Hematopoietic multipotent progenitor cell treated with erythropoietin and hydrocortisone succinate and interleukin-3 and kit ligand, for 4 days (in vitro differentiated cells): ENCODE measurements at regions not wholly inside any gene's neighbourhood (a gene's known extent, or its start where the extent isn't known, plus 50 kb on each side); places are given as distances from the start of the nearest gene placed in this dataset.
"Not testable (repeated sequence)": the region's sequence is repeated elsewhere in the genome, so short reads cannot be mapped to it uniquely, and the experiment has no call there.

Source experiments
- DNase-seq: peaks from one replicate; pipeline ENCODE4 v3.0.0-alpha.2; 2015

DNA sequence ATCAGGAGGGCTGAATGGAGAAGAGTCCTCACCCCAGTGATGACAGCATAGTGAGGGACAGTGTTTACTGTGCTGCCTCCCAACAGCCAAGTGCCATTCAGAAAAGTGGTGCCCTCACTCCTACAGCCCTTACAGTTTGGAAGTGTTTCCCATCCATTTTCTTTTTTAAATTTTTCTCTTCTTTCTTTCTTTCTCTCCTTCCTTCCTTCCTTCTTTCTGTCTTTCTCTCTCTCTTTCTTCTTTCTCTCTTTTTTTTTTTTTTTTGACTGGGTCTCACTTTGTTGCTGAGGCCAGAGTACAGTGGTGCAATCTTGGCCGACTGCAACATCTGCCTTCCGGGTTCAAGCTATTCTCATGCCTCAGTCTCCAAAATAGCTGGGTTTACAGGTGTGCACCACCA, 755.3 kb downstream of the UQCRFS1 start:
- DNase-seq: no peak

DNA sequence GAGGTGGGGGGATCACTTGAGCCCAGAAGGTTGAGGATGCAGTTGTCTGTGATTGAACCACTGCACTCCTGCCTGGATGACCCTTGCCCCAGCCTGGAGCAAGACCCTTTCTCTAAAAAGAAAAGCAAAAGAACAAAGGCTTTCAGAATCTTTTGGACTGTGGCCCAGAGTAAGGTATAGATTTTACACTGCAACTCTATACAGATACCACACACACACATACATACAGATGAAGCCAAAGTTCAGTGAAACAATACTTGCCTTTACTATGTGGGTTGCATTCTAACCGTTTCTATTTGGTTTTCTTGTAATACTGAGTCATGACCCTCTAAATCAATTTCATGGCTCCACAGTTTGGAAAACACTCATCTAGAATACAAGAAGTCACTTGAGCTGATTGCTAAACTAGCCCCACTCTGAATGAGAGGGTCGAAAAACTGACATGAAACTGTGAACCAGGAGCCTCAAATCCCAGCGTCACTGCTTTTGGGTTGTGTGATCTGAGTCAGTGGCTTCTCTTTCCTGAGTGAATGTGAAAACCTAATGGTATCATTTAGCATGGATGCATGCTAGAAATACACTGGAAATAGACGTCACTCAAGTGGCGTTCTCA, 756.1 kb downstream of the UQCRFS1 start:
- DNase-seq: no peak

DNA sequence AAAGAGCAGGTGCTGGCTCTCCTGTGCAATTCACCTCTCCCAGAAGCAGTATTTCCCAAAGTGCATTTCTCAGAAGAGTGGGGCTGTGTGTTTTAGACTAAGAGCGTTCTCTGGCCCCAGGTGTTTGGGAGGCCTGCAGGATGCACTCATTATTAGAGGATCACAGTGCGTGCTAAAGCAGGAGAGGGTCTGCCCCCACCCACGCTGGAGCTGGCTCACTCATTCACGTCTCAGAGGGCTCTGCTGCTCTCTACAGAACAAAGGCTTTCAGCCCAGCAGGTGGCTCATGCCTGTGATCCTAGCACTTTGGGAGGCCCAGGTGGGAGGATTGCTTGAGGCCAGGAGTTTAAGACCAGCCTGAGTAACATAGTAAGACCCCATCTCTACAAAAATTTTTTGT, 756.7 kb downstream of the UQCRFS1 start:
- no peak for DNase-seq

DNA sequence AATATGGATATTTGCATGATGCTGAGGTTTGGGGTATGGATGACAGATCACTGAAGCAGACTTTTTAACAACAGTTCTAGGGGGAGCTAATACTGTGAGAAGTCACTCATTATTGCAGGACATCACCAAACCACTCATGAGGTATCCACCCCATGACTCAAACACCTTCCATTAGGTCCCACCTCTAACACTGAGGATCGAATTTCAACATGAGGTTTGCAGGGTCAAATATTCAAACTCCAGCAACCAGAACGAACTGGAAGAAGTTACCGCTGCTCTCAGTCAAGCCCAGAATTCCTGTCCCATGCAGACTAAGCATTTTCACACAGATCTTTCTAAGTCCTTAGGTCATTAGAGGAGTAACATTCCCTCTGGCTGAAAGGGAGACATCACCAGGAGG, 758.9 kb downstream of the UQCRFS1 start:
- DNase-seq: no peak

DNA sequence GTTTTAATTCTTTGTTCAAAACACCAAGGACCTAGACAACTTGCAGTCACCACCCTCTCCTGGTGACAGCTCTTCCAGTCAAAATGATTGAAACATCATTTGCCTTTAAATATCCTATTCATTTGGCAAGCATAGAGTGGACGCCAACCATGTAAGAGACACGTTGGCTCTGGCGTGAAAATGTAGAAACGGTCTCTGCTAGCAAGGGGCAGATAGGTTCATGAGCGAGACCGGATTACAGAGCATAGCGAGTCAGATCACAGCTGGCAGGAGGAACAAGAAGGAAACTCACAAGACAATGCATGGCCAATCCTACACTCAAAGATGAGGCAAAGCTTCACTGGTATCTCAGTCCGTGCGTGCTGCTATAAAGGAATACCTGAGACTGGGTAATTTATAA, 759.5 kb downstream of the UQCRFS1 start:
- DNase-seq: no peak

DNA sequence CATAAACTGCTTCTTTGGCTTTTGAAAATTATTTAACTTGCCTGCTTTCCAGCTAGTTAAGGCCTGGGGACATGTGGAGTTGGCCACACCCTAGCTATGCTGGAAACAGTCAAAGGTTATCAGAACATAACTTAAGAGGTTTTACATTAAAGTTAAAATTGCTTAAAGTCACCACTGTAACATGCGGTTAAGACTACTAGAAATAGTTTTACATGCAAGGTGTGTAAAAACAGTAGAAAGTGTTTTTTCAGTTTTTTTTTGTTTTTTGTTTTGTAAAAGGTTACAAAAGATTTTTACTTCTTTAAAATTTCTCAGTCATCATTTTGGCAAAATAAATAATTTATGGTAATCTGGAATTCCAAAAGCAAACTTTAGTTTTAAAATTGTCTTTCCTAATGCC, 763.1 kb downstream of the UQCRFS1 start:
- no peak for DNase-seq

DNA sequence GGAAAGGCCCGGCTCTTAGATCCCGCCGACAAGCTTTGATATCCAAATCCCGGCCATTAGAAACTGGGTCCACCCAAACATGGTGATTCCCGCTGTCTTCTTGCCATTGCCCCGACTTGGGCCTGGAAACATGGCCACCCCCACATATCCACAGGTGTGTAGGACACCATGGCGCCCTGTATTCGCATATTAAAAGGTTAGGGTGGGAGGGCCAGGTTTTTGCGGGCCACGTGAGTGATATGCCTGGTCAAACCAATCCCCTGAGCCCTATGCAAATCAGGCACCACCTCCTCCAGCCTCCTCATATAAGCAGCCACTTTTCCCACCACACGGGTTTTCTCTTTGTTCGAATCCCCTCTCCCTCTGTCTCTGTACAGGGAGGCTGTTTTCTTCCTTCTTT, 766.4 kb downstream of the UQCRFS1 start:
- no peak for DNase-seq

DNA sequence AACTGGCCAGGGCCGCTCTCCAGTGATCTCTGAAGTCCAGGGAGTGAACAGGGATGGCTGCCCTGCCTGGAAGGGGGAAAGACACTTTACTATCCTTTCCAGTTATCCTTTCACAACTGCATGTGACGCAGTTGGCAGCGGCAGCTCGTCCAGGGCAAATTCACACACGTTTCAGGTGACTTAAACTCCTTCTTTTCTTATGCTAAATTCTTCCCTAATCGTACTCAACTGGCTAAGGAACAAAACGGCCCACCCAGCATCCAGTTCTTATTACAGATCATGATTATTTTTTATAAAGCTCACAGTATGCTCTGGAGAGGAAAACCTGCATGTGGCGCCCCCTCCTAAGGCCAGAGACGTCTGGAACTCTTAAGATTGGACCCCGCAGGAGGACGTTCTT, 767.1 kb downstream of the UQCRFS1 start:
- no peak for DNase-seq

DNA sequence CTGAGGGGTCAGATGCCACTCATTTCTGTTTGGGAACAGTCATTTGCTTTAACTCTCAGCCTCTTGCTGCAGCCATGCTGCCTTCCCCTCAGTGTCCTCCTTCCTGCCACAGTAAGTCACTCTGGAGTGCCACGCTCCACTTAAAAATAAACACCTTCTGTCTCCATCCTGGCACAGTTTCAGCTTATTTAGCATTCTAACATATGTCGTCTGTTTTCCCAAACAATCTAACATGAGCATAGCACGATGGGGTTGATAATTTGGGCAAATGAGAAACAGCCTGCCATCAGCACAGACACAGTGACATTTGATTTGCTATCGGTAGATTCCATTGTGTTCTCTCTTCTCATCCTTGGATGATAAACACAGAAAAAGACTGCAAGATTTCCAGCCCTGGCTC, 768.6 kb downstream of the UQCRFS1 start:
- no peak for DNase-seq

DNA sequence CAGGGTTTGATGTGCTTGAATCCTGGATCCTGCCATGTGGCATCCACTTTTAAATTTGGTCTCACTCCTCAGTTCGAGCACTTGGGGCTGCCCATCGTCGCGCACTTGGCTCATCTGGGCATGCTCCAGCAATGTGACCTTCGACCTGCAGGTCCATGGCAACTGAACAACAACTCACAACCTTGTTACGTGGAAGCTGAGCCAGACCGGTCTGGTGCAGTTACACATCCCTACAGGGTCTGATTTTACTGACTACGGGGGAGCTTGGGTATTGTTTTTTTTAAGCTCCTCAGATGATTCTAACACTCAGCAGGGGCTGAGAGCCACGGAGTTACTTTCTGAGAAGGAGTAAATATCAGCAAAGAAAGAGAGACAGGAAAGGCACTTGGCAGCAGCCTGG, 769.6 kb downstream of the UQCRFS1 start:
- no peak for DNase-seq

DNA sequence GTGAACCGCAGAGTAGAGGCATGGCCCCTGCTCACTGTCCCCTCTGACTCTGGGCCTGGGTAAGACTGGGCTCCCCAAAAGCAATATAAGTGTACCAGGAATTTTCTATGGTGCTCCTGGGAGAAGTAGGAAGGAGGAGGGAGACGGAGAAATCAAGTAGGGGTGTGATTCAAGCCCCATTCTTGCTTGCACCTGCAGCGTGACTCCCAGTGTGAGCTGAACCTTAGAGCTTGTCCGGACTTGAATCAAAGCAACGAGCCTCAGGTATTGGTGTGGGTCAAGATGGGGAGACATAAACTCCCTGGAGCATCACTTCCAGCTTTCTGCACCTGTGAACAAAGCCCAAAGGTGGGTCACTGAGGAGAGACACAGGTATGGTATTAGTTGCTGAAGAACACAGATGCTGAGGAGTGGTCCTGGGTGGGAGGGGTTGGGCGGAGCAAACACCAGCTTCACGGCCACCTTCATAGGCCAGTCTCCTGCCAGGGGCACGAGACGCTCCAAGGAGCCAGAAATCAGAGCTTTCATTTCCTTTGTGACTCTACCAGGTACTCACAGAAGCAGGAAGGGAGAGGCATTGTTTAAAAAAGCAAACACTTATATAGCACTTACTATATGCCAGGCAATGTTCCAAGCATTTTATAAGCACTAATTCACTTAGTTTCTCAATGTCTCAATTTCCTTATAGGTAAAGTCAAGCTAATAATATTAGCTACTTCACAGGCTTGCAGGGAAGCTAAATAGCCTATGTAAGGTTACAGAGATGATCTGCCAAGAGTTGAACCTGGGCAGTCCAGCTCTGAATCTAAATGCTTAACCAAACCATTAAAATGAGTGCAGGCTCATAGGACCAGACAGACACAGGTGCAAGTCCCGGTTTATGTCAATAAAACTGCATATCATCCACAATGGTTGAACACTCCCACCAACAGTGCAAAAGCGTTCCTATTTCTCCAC, 775.3 kb downstream of the UQCRFS1 start:
- DNase-seq: no peak

DNA sequence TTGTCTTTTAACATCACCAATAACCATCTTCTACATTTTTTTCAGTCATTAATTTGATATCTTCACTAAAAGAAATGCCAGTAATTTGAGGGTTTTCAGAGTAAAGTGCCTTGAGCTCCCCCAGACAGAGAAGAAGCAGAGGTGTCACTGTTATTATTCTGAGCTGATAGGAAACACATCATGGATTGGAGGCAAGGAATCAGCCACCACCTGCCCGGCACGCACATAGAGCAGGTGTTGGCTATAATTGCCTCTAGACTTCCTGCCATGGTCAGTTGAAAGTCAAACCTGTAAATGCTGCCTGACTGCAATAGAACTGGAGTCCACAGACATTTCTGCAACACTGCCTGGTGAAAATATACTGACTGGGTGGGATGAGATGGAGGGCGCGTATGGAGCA, 776.6 kb downstream of the UQCRFS1 start:
- DNase-seq: no peak

DNA sequence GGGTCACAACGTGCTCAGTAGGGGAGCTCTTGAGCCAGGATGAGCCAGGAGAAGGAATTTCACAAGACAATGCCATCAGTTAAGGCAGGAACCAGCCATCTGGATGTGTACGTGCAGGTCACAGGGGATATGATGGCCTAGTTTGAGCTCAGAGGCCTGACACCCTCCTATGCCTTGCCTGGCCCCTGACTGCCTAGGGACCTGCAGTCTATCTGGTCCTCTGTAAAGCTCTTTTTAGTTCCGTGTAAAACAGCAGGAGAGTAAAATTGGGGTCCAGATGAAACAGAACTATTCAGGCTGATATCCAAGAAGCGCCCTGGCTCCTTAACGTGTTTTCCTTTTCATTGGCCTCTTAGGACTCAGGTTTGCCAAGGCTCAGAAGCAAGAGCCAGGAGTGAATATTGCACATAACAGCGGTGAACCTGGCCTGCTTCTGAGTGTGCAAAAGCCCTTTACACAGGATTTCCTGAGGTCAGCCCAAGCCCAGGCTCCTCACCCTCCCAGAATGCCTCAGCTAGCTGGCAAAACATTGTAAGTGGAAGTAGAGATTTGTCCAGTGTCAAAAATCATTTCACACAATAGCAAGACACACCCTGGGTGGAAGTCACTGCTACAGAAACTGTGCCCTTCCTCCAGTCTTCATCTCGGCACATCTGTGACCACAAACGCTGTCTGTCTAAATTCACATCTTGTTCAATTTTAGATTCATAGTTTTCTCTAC, 777.2 kb downstream of the UQCRFS1 start:
- no peak for DNase-seq

DNA sequence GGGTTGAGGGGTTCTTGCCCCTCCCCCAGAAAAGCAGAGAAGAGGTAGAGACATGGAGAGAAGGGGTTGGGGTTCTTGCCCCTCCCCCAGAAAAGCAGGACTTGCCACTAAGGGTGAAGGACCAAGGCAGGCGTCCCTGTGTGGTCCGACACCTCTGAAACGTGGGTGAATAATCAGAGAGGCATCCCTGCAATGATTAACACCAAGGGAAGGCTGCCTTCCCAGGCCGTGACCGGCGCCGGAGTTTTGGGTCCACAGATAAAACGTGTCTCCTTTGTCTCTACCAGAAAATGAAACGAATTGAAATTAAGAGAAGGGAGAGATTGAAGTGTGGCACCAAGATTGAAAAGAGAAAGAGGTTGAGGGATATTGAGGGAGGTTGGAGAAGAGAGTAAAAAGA, 778.2 kb downstream of the UQCRFS1 start:
- not testable (repeated sequence) for DNase-seq

DNA sequence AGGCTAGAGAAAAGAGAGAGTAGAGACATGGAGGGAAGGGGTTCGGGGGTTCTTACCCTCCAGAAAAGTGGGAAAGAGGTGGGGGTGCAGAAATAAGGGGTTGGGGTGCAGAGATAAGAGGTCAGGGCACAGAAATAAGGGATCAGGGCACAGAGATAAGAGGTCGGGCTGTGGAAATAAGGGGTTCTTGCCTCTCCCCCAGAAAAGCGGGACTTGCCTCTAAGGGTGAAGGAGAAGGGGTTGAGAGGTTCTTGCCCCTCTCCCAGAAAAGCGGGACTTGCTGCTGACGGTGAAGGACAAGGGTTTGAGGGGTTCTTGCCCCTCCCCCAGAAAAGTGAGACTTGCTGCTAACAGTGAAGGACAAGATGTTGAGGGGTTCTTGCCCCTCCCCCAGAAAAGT, 778.6 kb downstream of the UQCRFS1 start:
- DNase-seq: not testable (repeated sequence)

DNA sequence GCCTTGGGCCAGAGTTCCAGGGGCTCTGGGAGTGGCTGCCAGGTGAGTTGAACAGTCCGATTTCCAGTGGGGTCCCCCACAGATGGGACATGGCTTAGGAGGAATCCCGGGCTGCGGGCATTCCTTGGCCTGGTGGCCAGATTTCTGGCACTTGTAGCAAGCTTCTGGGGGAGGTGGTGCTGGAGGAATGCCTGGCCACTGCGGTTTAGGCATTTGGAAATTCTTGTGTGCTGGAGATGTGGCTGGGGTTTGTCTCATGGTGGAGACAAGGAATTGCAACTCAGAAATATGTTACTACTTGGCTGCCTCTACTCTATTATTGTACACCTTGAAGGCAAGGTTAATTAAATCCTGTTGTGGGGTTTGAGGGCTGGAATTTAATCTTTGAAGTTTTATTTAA, 779.8 kb downstream of the UQCRFS1 start:
- not testable (repeated sequence) for DNase-seq

DNA sequence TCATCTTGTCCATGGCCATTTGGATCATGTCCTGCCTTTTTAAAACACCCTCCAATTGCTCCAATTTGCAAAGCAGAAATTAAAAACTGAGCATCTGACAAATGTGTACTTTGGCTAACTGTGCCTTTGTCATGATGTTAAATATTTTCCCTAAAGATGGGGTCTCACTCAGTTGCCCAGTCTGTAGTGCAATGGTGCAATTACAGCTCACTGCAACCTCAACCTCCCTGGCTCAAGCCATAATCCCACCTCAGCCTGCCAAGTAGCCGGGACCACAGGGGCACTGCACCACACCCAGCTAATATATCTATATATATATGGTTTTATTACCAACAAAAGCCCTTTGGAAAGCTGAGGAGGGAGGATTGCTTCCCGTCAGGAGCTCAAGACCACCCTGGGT, 782.7 kb downstream of the UQCRFS1 start:
- DNase-seq: no peak

DNA sequence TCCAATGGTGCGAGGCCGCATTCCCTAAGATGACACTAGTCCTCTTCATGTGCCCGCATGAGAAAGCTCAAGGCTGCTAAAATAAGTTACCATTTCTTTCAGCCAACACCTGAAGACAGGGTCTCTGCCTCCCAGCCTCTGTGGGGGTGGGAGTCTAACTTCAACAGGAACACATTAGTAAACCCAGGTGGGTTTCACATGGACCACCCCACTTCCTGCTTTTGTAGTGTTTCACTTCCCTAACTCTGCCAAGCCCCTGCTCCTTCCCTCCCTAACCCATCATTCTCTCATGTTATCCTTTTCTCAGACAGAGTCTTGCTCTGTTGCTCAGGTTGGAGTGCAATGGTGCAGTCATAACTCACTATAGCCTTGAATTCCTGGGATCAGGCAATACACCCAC, 783.6 kb downstream of the UQCRFS1 start:
- no peak for DNase-seq

DNA sequence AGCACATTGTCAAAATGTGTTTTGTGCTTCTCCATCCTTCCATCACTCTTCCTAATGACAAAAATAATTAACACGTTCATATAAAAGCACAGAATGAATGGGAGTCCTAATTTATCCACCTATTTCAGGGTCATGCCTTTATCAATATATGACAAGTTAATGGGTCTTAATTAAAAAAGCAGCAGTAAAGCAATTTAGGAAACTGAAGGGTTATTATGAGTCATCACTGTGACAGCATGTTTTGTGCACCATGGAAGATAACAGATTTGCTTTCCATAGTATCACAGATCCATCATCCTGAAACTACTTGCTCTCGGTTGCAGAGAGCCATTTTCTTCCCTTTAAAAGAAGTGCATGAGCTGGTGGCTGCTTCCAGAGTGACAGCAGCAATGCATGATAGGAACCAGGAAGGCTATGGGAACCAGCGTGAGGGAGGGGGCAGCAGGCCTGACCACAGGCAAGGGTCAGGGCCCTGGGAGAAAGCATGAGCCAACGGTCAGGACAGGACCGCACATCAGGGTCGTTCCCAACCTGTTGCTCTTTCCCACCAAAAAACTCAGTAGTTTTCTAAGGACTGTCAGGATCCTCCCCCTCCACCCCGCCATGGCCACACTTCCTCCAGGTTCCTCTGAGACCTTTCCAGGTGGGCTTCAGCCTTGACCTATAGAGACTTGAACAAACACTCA, 784.1 kb downstream of the UQCRFS1 start:
- DNase-seq: no peak

DNA sequence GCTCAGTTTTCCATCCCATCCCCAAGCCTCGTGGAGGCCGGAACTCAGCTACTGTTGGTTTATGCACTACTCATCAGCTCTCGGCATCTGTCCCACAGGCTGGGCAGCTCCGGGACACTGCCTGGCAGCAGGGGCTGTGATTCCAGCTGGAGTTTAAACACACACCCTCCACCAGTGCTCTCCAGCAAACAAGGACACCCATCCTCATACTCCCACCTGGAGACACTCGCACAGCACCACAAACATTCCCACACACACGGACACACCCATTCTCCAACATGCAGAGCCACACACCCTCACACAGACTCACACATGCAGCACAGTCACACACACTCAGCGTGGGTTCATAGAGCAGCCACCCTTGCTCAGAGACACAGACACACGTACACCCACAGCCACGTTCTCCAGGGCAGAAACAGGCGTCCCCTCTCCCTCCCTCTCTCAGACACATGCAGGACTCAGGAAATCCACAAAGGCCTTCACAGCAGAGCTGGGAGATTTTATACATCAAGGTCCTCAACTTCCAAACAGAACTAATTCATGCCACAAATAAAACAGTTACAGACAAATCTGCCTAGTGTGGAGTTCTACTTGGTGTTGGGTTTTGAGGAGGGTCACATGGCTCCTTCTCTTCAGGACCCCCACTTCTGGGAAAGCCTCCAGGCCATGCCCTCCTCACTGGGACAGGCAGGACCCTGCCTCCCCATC, 785.4 kb downstream of the UQCRFS1 start:
- no peak for DNase-seq

DNA sequence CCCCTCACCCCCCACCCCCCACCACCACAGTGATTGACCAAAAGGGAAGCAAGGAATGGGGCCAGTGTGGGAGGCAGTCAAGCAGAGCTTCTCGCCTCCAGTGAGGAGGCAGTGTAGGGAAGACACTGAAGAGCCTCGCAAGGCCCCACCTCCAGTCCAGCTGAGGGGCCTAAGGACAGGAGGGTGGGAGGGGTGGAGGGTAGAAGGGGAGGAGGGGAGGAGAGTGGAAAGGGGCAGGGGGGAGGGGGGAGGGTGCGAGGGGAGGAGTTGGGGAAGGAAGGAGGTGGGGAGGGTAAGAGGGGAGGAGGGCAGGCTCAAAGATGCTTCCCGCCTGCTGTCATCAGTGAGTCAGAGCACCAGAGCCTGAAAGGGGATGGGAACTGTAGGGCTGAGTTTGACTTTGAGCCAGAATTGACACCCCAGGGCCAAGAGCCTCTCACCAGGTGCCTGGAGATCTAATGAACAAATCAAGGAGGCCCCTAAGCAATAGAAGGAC, 786.2 kb downstream of the UQCRFS1 start:
- no peak for DNase-seq

DNA sequence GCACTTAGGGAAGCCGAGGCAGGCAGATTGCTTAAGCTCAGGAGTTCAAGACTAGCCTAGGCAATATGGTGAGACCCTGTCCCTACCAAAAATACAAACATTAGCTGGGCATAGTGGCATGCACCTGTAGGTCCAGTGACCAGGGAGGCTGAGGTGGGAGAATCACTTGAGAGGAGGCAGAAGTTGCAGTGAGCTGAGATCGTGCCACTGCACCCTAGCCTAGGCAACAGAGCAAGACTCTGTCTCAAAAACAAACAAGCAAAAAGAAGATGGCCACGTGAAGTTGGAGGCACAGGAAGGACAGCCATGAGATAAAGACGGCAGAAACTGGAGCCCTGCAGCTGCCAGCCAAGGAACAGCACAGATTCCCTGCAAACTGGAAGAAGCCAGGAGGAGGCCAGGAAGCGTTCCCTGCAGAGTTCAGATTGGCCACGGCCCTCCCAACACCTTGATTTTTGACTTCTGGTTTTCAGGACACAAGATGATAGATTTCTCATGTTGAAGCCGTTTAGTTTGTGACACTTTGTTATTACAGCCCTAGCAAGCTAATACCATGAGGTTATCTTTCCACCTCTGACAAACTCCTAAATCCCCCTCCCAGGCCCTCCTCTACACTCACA, 786.7 kb downstream of the UQCRFS1 start:
- no peak for DNase-seq
